Subcutaneous abdominal adipose tissue (tissue), 5 donors: ENCODE measurements at regions not wholly inside any gene's neighbourhood (a gene's known extent, or its start where the extent isn't known, plus 50 kb on each side); places are given as distances from the start of the nearest gene placed in this dataset.
"Not testable (repeated sequence)": the region's sequence is repeated elsewhere in the genome, so short reads cannot be mapped to it uniquely, and the experiment has no call there.

Source experiments
- H3K27ac ChIP-seq: one replicate; pipeline ENCODE4 v1.7.0; 2013; ENCODE audit warnings: low read depth, mild to moderate bottlenecking, inconsistent platforms, low read length, moderate library complexity
- H3K27me3 ChIP-seq, 5 donors: one replicate each; pipeline ENCODE4 v1.7.0; 2013; ENCODE audit warnings: low read length in 5 of 5, inconsistent platforms in 1 of 5; ENCODE audit not compliant: control insufficient read depth in 5 of 5, insufficient read depth in 4 of 5
- H3K36me3 ChIP-seq, 5 donors: one replicate each; pipeline ENCODE4 v1.7.0; 2013; ENCODE audit warnings: low read length in 5 of 5; ENCODE audit not compliant: control insufficient read depth in 5 of 5, insufficient read depth in 5 of 5
- H3K4me1 ChIP-seq, 5 donors: one replicate each; pipeline ENCODE4 v1.7.0; 2013; ENCODE audit warnings: low read length in 5 of 5, mild to moderate bottlenecking in 3 of 5, moderate library complexity in 1 of 5; ENCODE audit not compliant: control insufficient read depth in 5 of 5, insufficient read depth in 5 of 5
- H3K4me3 ChIP-seq, 5 donors: one replicate each; pipeline ENCODE4 v1.7.0; 2013; ENCODE audit warnings: low read length in 5 of 5, low read depth in 1 of 5
- H3K9ac ChIP-seq, 5 donors: one replicate each; pipeline ENCODE4 v1.7.0; 2013; ENCODE audit warnings: low read length in 5 of 5, mild to moderate bottlenecking in 4 of 5, moderate library complexity in 3 of 5
- H3K9me3 ChIP-seq, 5 donors: one replicate each; pipeline ENCODE4 v1.7.0; 2013; ENCODE audit warnings: low read length in 5 of 5; ENCODE audit not compliant: control insufficient read depth in 5 of 5
- donor health status: healthy.
- donor health status: healthy.
- donor health status: healthy.
- donor health status: healthy.
- donor health status: healthy.

DNA sequence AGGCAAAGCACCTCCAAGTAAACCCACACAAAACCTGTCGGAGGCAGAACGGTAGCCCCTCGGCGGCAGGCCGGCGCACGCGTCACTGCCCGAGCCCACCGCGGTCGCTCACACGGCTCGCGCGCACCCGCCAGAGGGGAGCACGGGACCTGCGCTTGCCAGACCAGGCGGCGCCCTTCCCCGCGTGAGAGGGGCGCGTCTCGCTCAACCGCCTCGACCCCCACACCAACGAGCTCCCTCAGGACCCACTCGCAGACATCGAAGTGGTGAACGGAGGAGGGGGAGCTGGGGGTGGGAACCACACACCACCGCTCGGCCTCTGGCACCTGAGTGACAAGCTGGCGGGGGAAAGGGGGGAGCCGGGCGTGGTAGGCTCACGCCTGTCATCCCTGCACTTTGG, 1513.4 kb upstream of the DEFB115 start:
- no peaks in the 10 kb centered on the region for H3K4me1 ChIP-seq
- no peak overlapping the region for H3K4me3 ChIP-seq
- no peak overlapping the region for H3K9ac ChIP-seq
- H3K36me3 ChIP-seq: no peaks in the 10 kb centered on the region
- peaks cover 0 to 31% (median 14%) of the 10 kb centered on the region in 5 donors for H3K9me3 ChIP-seq
- peaks cover 0 to 4% (median 0%) of the 10 kb centered on the region in 5 donors for H3K27me3 ChIP-seq
- no peak overlapping the region for H3K27ac ChIP-seq

DNA sequence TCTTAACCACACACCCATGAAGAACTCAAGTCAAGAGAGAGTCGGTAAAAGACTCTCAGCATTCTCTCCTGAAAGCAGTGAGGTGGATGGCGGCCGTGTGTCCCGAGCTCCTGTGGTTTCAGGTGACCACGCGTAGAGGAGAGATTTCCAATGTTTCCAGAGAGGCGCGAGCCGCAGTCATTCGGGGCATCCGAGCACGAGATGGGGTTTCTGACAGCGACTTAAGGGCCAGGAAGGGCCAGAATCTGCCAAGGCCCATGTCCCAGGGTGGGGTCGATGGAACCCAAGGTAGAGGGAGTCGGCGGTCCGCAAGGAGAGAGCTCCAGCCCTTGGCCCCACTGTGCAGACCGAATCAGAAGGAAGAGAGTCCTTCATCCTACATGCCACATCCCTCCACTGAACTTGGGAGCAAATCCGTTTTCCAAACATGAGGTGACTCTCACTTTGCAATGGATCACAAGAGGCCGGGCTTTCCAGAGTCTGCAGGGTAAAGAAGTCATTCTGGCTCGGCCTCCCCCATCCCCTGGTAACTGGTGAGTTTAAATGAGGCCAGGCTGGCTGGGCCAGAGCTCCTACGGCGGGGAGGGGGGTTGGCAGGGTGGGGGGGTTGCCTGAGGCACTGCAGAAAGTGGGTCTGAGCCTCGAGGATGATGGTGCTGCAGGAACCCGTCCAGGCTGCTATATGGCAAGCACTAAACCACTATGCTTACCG, 1511.8 kb upstream of the DEFB115 start:
- not testable (repeated sequence) for H3K27ac ChIP-seq, H3K36me3 ChIP-seq, H3K4me1 ChIP-seq, H3K4me3 ChIP-seq, H3K27me3 ChIP-seq, H3K9ac ChIP-seq
- peaks cover 0 to 34% (median 14%) of the 10 kb centered on the region in 5 donors for H3K9me3 ChIP-seq

DNA sequence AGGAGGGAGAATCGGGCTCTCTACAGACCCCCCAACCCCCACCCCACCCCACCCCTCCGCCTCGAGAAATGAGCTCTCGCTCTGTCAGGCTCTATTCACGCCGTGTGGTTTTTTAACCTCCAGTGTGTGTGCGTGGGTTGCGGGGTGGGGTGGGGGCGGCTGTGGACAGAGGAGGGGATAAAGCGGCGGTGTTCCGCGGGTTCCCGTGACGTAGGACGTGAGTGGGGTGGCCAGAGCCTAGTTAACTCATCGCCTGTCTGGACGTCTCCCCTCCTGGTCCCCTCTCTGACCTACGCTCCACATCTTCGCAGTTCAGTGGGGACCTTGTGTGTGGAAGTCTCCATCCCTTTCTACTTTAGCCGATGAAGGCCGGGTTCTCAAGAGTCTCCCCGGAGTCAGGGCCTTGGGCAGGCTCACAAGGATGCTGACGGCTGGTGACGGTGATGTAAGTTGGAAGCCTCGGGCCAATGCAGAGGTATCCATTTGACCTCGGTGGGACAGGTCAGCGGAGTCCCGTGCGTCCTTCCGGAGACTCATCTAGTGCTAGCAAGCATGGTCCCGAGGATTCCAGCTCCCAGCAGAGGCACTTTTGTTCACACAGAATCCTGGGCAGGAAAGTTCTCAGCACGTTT, 1507.1 kb upstream of the DEFB115 start:
- no peak overlapping the region for H3K4me3 ChIP-seq
- no peak overlapping the region for H3K27ac ChIP-seq
- H3K9ac ChIP-seq: no peak overlapping the region
- H3K36me3 ChIP-seq: no peaks in the 10 kb centered on the region
- H3K27me3 ChIP-seq: no peaks in the 10 kb centered on the region
- peaks cover 0 to 10% (median 0%) of the 10 kb centered on the region in 5 donors for H3K9me3 ChIP-seq
- H3K4me1 ChIP-seq: no peaks in the 10 kb centered on the region

DNA sequence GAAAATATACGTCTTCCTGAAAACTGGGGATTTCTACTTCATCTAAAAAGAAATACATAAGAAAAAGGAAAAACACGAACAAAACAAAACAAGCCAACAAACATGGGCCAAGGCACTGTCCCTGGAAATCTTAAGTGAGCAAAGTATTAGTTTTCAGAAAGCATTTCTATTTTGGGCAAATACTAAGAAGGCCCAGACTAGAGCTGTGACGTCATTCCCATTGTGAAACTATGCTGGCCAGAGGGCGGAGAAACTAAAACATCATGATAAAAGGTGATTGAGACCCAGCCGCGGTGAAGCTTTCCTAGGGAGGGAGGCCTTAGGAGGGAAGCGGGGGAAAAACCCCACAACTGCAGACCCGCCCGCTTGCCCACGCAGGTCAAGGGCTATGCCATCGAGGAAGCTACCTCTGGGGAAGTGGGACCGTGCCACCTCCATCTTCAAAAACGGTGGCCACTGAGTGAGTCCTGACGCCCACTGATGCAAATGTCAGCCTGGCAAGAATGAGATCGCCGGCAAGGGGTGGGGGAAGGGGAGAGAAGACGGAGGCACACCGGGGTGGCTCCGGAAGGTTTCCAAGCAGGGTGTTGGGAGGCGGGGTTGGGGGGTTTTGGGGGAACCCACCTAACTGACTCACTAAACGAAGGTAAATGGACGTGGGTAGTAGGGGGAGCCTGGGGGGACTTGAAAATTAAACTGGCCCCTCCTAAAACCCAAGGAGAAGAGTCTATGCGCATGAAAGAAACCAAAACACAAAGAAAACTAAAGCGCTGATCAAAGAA, 1504.6 kb upstream of the DEFB115 start:
- Histone ChIP-seq H3K4me3 (peak overlapping the region in 1 of 5 donors; percentile 29), H3K9me3 (peaks cover 0 to 10% (median 0%) of the 10 kb centered on the region in 5 donors)
- H3K27ac ChIP-seq, H3K27me3 ChIP-seq, H3K36me3 ChIP-seq, H3K9ac ChIP-seq, H3K4me1 ChIP-seq: not testable (repeated sequence)

DNA sequence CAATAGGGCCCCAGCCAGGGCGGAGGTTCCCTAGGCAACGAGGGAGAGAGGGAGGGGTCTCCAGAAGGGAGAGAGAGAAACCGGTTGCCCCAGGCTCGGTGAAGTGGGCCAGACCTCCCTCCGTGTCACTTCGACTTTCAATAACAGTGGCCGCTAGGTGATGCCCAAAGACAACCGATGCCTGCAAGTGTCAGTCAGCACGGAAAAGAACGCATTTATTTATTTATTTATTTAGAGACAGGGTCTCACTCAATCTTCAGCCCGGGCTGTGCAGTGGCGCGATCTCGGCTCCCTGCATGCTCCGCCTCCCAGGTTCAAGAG, 1504.1 kb upstream of the DEFB115 start:
- H3K27me3 ChIP-seq, H3K9ac ChIP-seq, H3K4me1 ChIP-seq, H3K4me3 ChIP-seq, H3K27ac ChIP-seq, H3K36me3 ChIP-seq: not testable (repeated sequence)
- H3K9me3 ChIP-seq: peaks cover 0 to 10% (median 0%) of the 10 kb centered on the region in 5 donors

DNA sequence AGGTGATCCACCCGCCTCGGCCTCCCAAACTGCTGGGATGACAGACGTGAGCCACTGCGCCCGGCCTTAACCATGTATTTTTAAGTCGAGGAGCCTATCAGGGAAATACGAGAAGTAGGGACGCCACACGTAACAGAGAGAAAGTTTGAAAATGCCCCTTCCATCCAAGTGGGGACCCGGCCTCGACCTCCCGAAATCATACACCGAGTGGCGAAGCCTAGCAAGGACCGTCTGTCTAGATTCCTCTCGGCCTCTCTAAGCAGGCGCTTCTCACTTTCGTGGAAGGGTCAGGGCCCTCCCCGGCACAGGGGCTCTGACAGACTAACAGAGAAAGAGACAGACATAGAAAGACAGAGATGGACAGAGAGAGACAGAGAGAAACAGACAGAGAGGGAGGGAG, 1503.6 kb upstream of the DEFB115 start:
- not testable (repeated sequence) for H3K27ac ChIP-seq, H3K4me3 ChIP-seq, H3K27me3 ChIP-seq, H3K9ac ChIP-seq, H3K4me1 ChIP-seq, H3K36me3 ChIP-seq
- H3K9me3 ChIP-seq: peaks cover 0 to 10% (median 0%) of the 10 kb centered on the region in 5 donors

DNA sequence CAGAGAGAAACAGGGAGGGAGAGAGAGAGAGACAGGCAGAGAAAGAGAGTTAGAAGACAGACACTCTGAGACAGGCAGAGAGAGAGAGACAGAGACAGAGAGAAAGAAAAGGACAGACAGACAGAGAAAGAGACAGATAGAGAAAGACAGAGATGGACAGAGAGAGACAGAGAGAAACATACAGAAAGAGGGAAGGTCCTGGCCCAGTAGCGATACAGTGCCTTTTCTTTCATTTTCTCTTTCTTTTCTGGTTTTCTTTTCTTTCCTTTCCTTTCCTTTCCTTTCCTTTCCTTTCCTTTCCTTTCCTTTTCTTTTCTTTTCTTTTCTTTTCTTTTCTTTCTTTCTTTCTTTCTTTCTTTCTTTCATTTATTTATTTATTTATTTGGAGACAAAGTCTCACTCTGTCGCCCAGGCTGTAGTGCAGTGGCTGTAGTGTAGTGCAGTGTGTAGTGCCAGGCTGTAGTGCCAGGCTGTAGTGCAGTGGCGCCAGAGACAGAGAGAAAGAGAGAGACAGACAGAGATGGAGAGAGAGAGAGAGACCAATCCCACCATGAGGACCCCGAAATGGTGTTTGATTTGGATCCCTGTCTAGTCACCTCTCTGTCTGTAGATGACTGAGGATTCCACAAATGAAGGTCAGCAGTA, 1501.5 kb upstream of the DEFB115 start:
- H3K9me3 ChIP-seq, H3K27me3 ChIP-seq: not testable (repeated sequence)

DNA sequence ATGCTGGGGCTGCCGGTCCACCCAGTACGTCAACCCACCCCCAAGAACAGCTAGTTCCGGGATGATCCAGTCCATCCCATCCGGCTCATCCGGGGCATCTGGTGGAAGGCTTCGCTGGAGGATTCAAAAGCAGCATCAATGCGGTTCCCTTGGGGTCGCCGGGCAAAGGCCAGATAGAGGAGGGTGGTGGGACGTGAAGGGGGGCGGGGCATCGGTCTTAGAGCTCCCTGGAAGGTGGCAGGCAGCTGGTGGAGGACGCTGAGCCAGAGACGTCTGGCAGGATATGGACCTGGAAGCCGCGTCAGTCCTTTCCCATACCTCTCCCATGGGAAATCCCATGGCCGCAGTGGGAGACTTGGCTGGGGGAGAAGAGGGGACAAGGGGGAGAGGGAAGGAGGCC, 1500.8 kb upstream of the DEFB115 start:
- no peak overlapping the region for H3K27ac ChIP-seq
- no peak overlapping the region for H3K9ac ChIP-seq
- H3K27me3 ChIP-seq: no peaks in the 10 kb centered on the region
- no peak overlapping the region for H3K4me3 ChIP-seq
- no peaks in the 10 kb centered on the region for H3K4me1 ChIP-seq
- no peaks in the 10 kb centered on the region for H3K36me3 ChIP-seq
- H3K9me3 ChIP-seq: peaks cover 0 to 13% (median 2%) of the 10 kb centered on the region in 5 donors

More for the DNA sequence above, 1501.5 kb upstream of the DEFB115 start:
- H3K36me3 ChIP-seq, H3K4me3 ChIP-seq, H3K9ac ChIP-seq, H3K27ac ChIP-seq, H3K4me1 ChIP-seq: not testable (repeated sequence)

DNA sequence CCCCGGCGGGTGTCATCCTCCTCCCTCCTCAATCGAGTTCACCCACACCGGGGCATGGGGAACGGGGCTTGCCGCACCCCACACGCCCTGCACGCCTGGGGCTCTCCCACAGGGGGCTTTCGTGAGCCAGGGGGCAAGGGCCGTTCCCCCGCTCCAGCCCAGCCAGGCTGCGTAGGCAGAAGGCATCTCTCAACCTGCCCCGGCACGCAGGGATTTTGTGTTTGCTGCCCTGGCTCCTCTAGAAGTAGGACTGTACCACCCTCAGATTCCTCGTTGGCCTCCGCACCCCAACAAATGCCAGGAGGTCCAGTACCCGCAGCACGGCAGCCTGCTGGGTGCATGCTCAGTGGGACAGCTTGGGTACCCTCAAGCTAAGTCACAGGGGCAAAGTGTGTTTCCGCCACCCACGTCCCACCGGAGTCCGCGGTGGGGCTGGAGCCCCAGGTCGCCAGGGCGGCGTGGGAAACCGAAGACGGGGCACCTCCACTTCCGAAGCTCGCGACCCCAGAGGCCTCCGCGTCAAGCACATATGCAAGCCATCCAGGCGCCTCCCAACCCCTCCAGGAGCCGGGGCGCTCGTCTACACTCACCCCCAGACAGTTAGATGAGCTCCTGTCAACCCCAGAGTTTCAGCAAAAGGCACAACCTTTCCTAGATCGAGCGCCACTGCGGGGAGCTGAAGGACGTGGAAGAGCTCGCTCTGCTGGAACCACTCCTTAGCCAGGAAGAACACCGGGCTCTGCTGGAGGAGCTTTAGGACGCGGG, 1495.7 kb upstream of the DEFB115 start:
- H3K4me1 ChIP-seq, H3K36me3 ChIP-seq, H3K9ac ChIP-seq, H3K27me3 ChIP-seq, H3K27ac ChIP-seq, H3K4me3 ChIP-seq: not testable (repeated sequence)
- H3K9me3 ChIP-seq: peaks cover 0 to 13% (median 3%) of the 10 kb centered on the region in 5 donors
